Kidney (tissue), 13 donors: ENCODE measurements at regions not wholly inside any gene's neighbourhood (a gene's known extent, or its start where the extent isn't known, plus 50 kb on each side); places are given as distances from the start of the nearest gene placed in this dataset.

Source experiments
- DNase-seq, 5 donors: peaks; one replicate each; pipeline ENCODE4 v3.0.0-alpha.2; 2013 to 2020
- FAIRE-seq: peaks from 2 replicates; lab custom pipeline; 2012; peaks lifted over from hg19 to GRCh38; lab: Jason Lieb, UNC
- H3K27ac ChIP-seq, 2 donors: one replicate each; pipeline ENCODE4 v1.7.0; 2013; ENCODE audit warnings: low read depth in 2 of 2, low read length in 2 of 2, inconsistent platforms in 1 of 2
- H3K27me3 ChIP-seq: one replicate; pipeline ENCODE4 v1.7.1; 2013; ENCODE audit warnings: low read length, inconsistent platforms; ENCODE audit not compliant: control insufficient read depth, insufficient read depth
- H3K36me3 ChIP-seq, 3 donors: one replicate each; pipeline versions ENCODE4 v1.7.0 to v1.7.1; 2013; ENCODE audit warnings: low read length in 3 of 3, control low read depth in 1 of 3, inconsistent platforms in 1 of 3; ENCODE audit not compliant: insufficient read depth in 3 of 3, control insufficient read depth in 2 of 3
- H3K4me1 ChIP-seq, 3 donors: one replicate each; pipeline versions ENCODE4 v1.7.0 to v1.7.1; 2013; ENCODE audit warnings: low read length in 3 of 3, inconsistent platforms in 1 of 3, low read depth in 1 of 3; ENCODE audit not compliant: control insufficient read depth in 2 of 3, insufficient read depth in 2 of 3
- H3K4me3 ChIP-seq, 3 donors: one replicate each; pipeline versions ENCODE4 v1.7.0 to v1.8.1; 2013; ENCODE audit warnings: low read length in 3 of 3, control low read depth in 1 of 3, inconsistent platforms in 1 of 3
- H3K9ac ChIP-seq, 3 donors: one replicate each; pipeline versions ENCODE4 v1.7.0 to v1.7.1; 2013; ENCODE audit warnings: low read length in 3 of 3, control low read depth in 1 of 3, inconsistent platforms in 1 of 3
- H3K9me3 ChIP-seq, 3 donors: one replicate each; pipeline versions ENCODE4 v1.7.0 to v1.7.1; 2013; ENCODE audit warnings: low read length in 3 of 3, control low read depth in 1 of 3, inconsistent platforms in 1 of 3; ENCODE audit not compliant: control insufficient read depth in 2 of 3, insufficient read depth in 1 of 3
- CTCF ChIP-seq: IDR thresholded peaks from 3 replicates; pipeline ENCODE4 v1.5.1; 2012; ENCODE audit warnings: mild to moderate bottlenecking, moderate library complexity, borderline replicate concordance; ENCODE audit not compliant: insufficient read depth; ENCODE audit errors: extremely low read depth
- intact Hi-C: fragments of 100-400 bp; cut with DNase I; formaldehyde crosslinking; loops from one replicate; pipeline ENCODE4 v1.11.1; 2022
- donor health status: control.
- donor health status: control.
- donor health status: control.
- donor health status: control.
- donor health status: control.
- donor health status: DM: yes; HTN: yes; CAD: no.
- donor health status: Normal renal cell carcinoma (clear cell type).

DNA sequence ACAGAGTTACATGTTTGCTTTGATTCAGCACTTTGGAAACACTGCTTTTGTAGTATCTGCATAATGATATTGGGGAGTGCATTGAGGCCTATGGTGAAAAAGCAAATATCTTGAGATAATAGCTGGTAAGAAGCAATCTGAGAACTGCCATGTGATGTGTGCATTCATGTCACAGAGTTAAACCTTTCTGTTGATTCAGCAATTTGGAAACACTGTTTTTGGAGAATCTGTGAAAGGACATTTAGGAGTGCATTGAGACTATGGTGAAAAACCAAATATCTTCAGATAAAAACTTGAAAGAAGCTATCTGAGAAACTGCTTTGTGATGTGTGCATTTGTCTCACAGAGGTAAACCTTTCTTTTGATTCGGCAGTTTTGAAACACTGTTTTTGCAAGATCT, 346.8 kb downstream of the OR4C45 start:
- intact Hi-C loops = no loop called here
- Histone ChIP-seq H3K27me3 (no peaks in the 10 kb centered on the region), H3K9ac (no peak overlapping the region), H3K36me3 (no peaks in the 10 kb centered on the region), H3K27ac (no peak overlapping the region), H3K4me3 (no peak overlapping the region), H3K4me1 (no peaks in the 10 kb centered on the region), H3K9me3 (peaks cover 0 to 35% (median 13%) of the 10 kb centered on the region in 3 donors)
- DNase-seq (no peak), FAIRE-seq (no peak)
- no peak for TF ChIP-seq CTCF

DNA sequence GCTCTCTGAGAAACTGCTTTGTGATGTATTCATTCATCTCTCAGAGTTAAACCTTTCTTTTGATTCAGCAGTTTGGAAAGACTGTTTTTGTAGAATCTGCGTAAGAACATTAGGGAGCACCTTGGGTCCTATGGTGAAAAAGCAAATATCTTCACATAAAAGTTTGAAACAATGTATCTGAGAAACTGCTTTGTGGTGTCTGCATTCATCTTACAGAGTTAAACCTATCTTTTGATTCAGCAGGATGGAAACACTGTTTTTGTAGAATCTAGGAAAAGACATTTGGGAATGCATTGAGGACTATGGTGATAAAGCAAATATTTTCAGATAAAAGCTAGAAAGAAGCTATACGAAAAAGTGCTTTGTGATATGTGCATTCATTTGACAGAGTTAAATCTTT, 361.3 kb downstream of the OR4C45 start:
- H3K9me3 ChIP-seq = peaks cover 0 to 71% (median 22%) of the 10 kb centered on the region in 3 donors
- TF ChIP-seq CTCF = no peak
- no peak overlapping the region for H3K27ac ChIP-seq
- no peaks in the 10 kb centered on the region for H3K4me1 ChIP-seq
- no peak overlapping the region for H3K9ac ChIP-seq
- no peak for DNase-seq
- intact Hi-C loops = no loop called here
- H3K27me3 ChIP-seq = no peaks in the 10 kb centered on the region
- H3K4me3 ChIP-seq = no peak overlapping the region
- FAIRE-seq = no peak
- no peaks in the 10 kb centered on the region for H3K36me3 ChIP-seq

GRCh38 chr11:50412832-50413231, 380.2 kb downstream of the OR4C45 start:
- FAIRE-seq = no peak
- intact Hi-C loops = no loop called here

More at GRCh38 chr11:50412832-50413231, 380.2 kb downstream of the OR4C45 start:
- Histone ChIP-seq H3K27me3 (no peaks in the 10 kb centered on the region), H3K27ac (no peak overlapping the region), H3K9me3 (peaks cover 0 to 28% (median 12%) of the 10 kb centered on the region in 3 donors), H3K9ac (no peak overlapping the region), H3K4me3 (no peak overlapping the region), H3K4me1 (no peaks in the 10 kb centered on the region), H3K36me3 (no peaks in the 10 kb centered on the region)
- no peak for DNase-seq
- TF ChIP-seq CTCF = no peak
